GM13977 (cell line): ENCODE measurements at regions not wholly inside any gene's neighbourhood (a gene's known extent, or its start where the extent isn't known, plus 50 kb on each side); places are given as distances from the start of the nearest gene placed in this dataset.

Experiments used
- DNase-seq: peaks from one replicate; pipeline ENCODE4 v3.0.0; 2012; ENCODE audit warnings: low spot score
- in situ Hi-C: fragments of 300-500 bp; cut with MboI; formaldehyde crosslinking; loops from one replicate; pipeline ENCODE4 v1.12.0; 2022; ENCODE audit warnings: low sequenced_read_pairs, low pct_unique_long_range_greater_than_20kb, mixed read lengths, inconsistent platforms; ENCODE audit not compliant: unreplicated experiment
- TF ChIP-seq, protein P1 (sequence below): IDR thresholded peaks from 2 replicates; pipeline ENCODE4 v1.5.1; 2012; ENCODE audit warnings: mild to moderate bottlenecking, control low read depth; ENCODE audit not compliant: insufficient read depth; ENCODE audit errors: extremely low read depth, missing control alignments

GRCh38 chr11:131138731-131139130 lies 222.5 kb upstream of the SNX19 start:
- TF ChIP-seq, protein P1, sequence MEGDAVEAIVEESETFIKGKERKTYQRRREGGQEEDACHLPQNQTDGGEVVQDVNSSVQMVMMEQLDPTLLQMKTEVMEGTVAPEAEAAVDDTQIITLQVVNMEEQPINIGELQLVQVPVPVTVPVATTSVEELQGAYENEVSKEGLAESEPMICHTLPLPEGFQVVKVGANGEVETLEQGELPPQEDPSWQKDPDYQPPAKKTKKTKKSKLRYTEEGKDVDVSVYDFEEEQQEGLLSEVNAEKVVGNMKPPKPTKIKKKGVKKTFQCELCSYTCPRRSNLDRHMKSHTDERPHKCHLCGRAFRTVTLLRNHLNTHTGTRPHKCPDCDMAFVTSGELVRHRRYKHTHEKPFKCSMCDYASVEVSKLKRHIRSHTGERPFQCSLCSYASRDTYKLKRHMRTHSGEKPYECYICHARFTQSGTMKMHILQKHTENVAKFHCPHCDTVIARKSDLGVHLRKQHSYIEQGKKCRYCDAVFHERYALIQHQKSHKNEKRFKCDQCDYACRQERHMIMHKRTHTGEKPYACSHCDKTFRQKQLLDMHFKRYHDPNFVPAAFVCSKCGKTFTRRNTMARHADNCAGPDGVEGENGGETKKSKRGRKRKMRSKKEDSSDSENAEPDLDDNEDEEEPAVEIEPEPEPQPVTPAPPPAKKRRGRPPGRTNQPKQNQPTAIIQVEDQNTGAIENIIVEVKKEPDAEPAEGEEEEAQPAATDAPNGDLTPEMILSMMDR, result no peak
- in situ Hi-C loops, result no loop called here
- no peak for DNase-seq

DNA sequence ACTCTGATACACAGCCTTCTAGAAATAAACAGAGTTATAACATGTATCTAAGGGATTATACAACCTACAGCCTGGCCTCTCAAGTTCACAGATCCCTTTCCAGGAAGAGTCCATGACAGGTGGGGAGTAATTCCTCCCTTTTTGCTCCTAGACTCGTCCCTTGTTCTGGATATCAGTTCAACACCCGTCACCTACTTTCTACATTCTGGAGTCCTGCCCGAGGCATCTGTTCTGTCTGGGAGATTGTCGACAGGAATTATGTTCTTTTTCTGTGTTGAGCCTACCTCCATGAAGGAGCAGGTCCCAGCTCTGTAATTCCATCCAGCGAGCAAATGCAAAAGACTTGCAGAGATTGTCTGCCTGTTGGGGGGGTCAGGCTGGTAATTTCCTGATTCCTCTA lies 224.6 kb upstream of the NTM start:
- TF ChIP-seq, protein P1, result no peak
- in situ Hi-C loops, result no loop called here
- DNase-seq, result no peak

- in situ Hi-C loops, result no loop called here
- TF ChIP-seq, protein P1, result no peak
- no peak for DNase-seq
Measured at GRCh38 chr11:131146827-131147490, 223.5 kb upstream of the NTM start.

DNA sequence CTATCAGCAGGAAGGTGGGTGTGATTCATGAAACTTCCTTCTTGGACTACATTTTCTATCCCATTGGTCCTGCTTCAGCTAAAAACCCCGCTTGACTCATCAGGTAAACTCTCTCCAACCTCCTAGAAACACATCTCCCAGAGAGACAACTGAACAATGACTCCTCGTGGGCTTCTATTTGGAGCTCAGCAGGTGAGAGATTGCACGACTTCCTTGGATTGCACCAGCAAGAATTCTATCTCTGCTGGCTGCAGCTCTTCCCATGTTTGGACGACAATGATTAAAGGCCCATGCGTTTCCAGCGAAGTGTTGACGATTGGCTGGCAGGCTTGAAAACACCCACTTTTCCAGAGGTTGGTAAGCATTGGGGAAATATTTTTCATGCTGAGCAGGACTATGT lies 216.1 kb upstream of the NTM start:
- TF ChIP-seq, protein P1, result no peak
- DNase-seq, result no peak
- in situ Hi-C loops, result no loop called here

- DNase-seq, result no peak
- in situ Hi-C loops, result no loop called here
Measured at GRCh38 chr11:131157678-131158077, 212.7 kb upstream of the NTM start.

DNA sequence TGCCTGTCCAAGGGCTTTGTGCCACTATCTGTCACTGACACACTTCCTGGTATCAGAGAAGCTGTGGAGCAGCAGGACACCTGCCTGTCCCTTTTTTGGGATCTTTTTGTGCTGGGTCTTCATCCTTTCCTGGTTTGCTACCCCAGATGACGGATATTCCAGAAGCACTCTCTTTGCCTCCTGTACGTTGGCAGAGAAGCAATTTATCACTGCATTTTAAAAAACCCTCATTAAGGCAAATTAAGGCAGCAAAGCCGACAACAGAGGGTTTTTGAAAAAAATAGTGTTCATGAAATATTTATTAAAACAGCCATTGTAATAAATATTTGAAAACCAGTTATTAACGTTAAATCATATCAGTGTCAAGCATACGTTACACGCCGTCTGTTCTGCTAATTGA lies 209.6 kb upstream of the NTM start:
- DNase-seq, result no peak
- TF ChIP-seq, protein P1, result no peak
- in situ Hi-C loops, result no loop called here

More at GRCh38 chr11:131157678-131158077, 212.7 kb upstream of the NTM start:
- TF ChIP-seq, protein P1, result no peak
